Karpas-422 (cell line): ENCODE measurements at regions not wholly inside any gene's neighbourhood (a gene's known extent, or its start where the extent isn't known, plus 50 kb on each side); places are given as distances from the start of the nearest gene placed in this dataset.

Experiments used
- DNase-seq: peaks from one replicate; pipeline ENCODE4 v3.0.0-alpha.2; 2015
- H2AFZ ChIP-seq: fragments of 200-600 bp; sonication (generic); 2 replicates; pipeline ENCODE4 v1.6.1; 2014; ENCODE audit warnings: antibody characterized with exemption, low read length, mixed read lengths
- H3K27ac ChIP-seq: fragments of 200-600 bp; sonication (generic); 2 replicates; pipeline ENCODE4 v1.5.1; 2014; ENCODE audit warnings: mild to moderate bottlenecking, low read length, moderate library complexity
- H3K27me3 ChIP-seq: fragments of 200-600 bp; sonication (generic); 2 replicates; pipeline ENCODE4 v1.6.1; 2014; ENCODE audit warnings: low read length, mixed read lengths
- H3K36me3 ChIP-seq: fragments of 200-600 bp; sonication (generic); 2 replicates; pipeline ENCODE4 v1.6.1; 2014; ENCODE audit warnings: low read length, mixed read lengths; ENCODE audit not compliant: insufficient read depth
- H3K4me1 ChIP-seq: fragments of 200-600 bp; sonication (generic); 2 replicates; pipeline ENCODE4 v1.6.1; 2014; ENCODE audit warnings: mild to moderate bottlenecking, low read length, mixed read lengths
- H3K4me2 ChIP-seq: fragments of 200-600 bp; sonication (generic); 2 replicates; pipeline ENCODE4 v1.6.1; 2014; ENCODE audit warnings: low read length, low read depth, mild to moderate bottlenecking; ENCODE audit not compliant: poor library complexity, severe bottlenecking
- H3K4me3 ChIP-seq: fragments of 200-600 bp; sonication (generic); 2 replicates; pipeline ENCODE4 v1.5.1; 2014; ENCODE audit warnings: mild to moderate bottlenecking, antibody characterized with exemption, low read length, mixed read lengths
- H3K79me2 ChIP-seq: fragments of 200-600 bp; sonication (generic); 2 replicates; pipeline ENCODE4 v1.6.1; 2014; ENCODE audit warnings: mild to moderate bottlenecking, low read length, mixed read lengths
- H3K9ac ChIP-seq: fragments of 200-600 bp; sonication (generic); 2 replicates; pipeline ENCODE4 v1.6.0; 2014; ENCODE audit warnings: low read length
- H3K9me2 ChIP-seq: fragments of 200-600 bp; sonication (generic), shearing (Covaris generic); replicated peaks from 2 replicates; pipeline ENCODE4 v1.6.0; 2014; ENCODE audit warnings: mild to moderate bottlenecking, low read length, moderate library complexity; ENCODE audit not compliant: insufficient read depth
- H3K9me3 ChIP-seq: fragments of 300-700, 200-600 bp; sonication (generic); 2 replicates; pipeline ENCODE4 v1.6.1; 2014; ENCODE audit warnings: low read length, mixed read lengths
- H4K20me1 ChIP-seq: fragments of 200-600 bp; sonication (generic); 2 replicates; pipeline ENCODE4 v1.6.1; 2014; ENCODE audit warnings: mild to moderate bottlenecking, antibody characterized with exemption, low read length, low read depth; ENCODE audit not compliant: insufficient read depth

DNA sequence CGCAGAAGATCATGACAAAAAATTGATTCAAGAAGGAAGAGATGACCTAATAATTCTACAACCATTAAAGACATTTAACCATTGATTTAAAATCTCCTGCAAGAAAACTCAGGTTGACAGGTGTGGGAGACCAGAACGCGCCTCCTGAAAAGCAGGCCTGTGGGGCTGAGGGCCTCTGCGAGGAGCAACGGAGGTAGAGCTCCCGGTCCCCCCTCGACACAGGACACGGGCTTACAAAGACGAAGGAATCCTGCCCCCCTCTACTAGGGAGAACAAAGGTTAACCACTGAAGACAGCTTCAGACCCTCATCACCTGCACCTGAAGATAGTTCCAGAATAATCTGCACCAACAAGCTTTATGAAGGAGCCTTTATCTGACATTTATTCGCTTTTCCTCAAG, 55.9 kb upstream of the INPP5A start:
- peaks cover 35% of the 10 kb centered on the region for H3K4me1 ChIP-seq
- no peak for DNase-seq
- H3K4me3 ChIP-seq, result no peak overlapping the region
- H3K4me2 ChIP-seq, result no peak overlapping the region
- no peaks in the 10 kb centered on the region for H3K9me3 ChIP-seq
- no peak overlapping the region for H2AFZ ChIP-seq
- no peaks in the 10 kb centered on the region for H4K20me1 ChIP-seq
- H3K27ac ChIP-seq, result no peak overlapping the region
- no peaks in the 10 kb centered on the region; the same call in 1 of the 2 replicates for H3K27me3 ChIP-seq
- H3K36me3 ChIP-seq, result no peaks in the 10 kb centered on the region
- H3K9ac ChIP-seq, result no peak overlapping the region
- H3K9me2 ChIP-seq, result no peaks in the 10 kb centered on the region
- no peaks in the 10 kb centered on the region for H3K79me2 ChIP-seq

DNA sequence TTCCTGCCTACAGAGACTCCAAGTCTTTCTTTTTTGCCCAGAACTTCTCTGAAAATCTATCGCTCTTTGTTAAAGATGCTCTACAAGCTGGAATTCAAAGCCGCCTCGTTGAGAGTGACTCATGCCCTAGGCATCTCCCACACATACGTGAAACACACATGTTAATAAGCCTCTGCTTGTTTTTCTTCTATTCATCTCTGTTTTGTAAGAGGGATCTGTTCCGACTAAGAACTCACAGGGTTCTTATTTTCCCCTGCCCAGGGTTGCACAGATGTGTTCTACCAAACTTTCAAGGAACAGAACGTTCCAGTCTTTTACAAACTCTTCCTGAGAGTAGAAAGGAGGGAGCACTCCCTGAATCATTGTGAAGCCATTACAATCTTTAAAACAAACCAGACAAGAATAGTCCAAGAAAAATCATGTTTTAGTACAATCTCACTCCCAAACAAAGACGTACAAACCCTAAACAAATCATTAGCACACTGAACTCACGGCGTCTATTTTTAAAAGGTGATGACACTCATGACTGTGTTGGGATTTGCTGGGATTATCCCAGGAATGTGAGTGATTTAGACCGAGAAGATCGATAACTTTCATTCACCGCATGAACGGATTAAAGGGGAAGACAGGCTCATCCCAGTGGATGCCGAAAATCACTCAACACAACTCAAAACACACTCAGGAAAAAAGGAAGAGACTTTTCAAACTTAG, 55.3 kb upstream of the INPP5A start:
- peaks cover 29% of the 10 kb centered on the region for H3K4me1 ChIP-seq

DNA sequence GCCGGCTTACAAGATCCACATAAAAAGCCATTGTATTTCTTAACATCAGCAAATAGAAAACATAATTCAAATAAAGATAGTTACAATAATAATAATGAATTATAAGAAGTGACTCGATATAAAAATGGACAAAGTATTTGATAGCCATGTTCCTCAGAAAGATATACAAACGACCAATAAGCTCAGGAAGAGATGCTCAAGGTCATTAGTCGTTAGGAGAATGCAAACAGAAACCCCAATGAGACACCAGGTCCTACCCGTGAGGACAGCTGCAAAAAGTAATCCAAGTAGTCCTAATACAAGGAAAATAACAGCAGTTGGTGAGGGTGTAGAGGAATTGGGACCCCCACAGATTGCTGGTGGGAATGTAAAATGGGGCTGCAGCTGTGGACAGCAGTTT, 54.2 kb upstream of the INPP5A start:
- Histone ChIP-seq H2AFZ (no peak overlapping the region), H4K20me1 (no peaks in the 10 kb centered on the region)

More for the DNA sequence above, 55.3 kb upstream of the INPP5A start:
- Histone ChIP-seq H3K4me3 (no peak overlapping the region), H3K9ac (no peak overlapping the region), H4K20me1 (no peaks in the 10 kb centered on the region), H3K36me3 (no peaks in the 10 kb centered on the region), H3K4me2 (no peak overlapping the region), H3K27me3 (no peaks in the 10 kb centered on the region; the same call in 1 of the 2 replicates), H3K9me2 (no peaks in the 10 kb centered on the region), H3K27ac (no peak overlapping the region), H2AFZ (no peak overlapping the region), H3K9me3 (no peaks in the 10 kb centered on the region), H3K79me2 (no peaks in the 10 kb centered on the region)
- DNase-seq, result no peak

DNA sequence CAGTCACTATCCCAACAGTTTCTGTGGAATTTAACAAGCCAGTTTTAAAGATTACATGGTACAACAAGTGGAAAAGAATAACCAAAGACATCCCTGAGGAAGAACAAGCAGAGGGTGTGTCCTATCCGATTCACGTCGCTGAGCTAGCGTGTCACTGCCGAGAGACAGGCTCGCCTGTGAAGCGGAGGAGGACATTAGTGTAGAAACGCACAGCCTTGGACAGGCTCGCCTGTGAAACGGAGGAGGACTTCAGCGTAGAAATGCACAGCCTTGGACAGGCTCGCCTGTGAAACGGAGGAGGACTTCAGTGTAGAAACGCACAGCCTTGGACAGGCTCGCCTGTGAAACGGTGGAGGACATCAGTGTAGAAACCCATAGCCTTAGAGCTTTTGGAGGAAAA, 52.7 kb upstream of the INPP5A start:
- H3K27ac ChIP-seq, result no peak overlapping the region
- H3K4me3 ChIP-seq, result no peak overlapping the region
- no peaks in the 10 kb centered on the region for H3K79me2 ChIP-seq
- H3K27me3 ChIP-seq, result no peaks in the 10 kb centered on the region
- H3K9me3 ChIP-seq, result no peaks in the 10 kb centered on the region
- H4K20me1 ChIP-seq, result no peaks in the 10 kb centered on the region
- no peak overlapping the region for H3K9ac ChIP-seq
- H2AFZ ChIP-seq, result no peak overlapping the region
- H3K9me2 ChIP-seq, result no peaks in the 10 kb centered on the region
- H3K36me3 ChIP-seq, result no peaks in the 10 kb centered on the region
- H3K4me2 ChIP-seq, result no peak overlapping the region
- no peak for DNase-seq
- peaks cover 3% of the 10 kb centered on the region; the same call in 1 of the 2 replicates for H3K4me1 ChIP-seq

More for the DNA sequence above, 54.2 kb upstream of the INPP5A start:
- no peak overlapping the region for H3K27ac ChIP-seq
- peaks cover 18% of the 10 kb centered on the region for H3K4me1 ChIP-seq
- no peaks in the 10 kb centered on the region for H3K9me2 ChIP-seq
- H3K27me3 ChIP-seq, result no peaks in the 10 kb centered on the region; the same call in 1 of the 2 replicates
- no peaks in the 10 kb centered on the region for H3K9me3 ChIP-seq
- H3K79me2 ChIP-seq, result no peaks in the 10 kb centered on the region
- no peak overlapping the region for H3K4me3 ChIP-seq
- DNase-seq, result no peak
- no peak overlapping the region for H3K4me2 ChIP-seq
- H3K36me3 ChIP-seq, result no peaks in the 10 kb centered on the region
- H3K9ac ChIP-seq, result no peak overlapping the region

DNA sequence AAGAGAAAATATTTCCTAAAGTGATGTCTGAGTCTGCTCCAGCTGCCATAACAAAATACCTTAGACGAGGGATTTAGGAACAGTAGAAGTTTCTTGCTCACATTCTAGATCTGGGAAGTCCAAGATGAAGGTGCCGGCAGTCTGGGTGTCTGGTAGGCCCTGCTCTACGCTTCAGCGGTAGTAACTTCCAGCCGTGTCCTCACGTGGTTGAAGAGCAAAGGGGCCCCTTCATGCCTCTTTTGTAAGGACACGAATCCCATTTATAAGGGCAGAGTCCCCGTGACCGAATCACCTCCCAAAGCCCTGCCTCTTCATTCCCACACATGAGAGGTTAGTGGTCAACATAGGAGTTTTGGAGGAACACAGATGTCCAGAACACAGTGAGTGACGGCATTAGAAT, 52.2 kb upstream of the INPP5A start:
- Histone ChIP-seq H3K9ac (no peak overlapping the region), H3K79me2 (no peaks in the 10 kb centered on the region), H3K36me3 (no peaks in the 10 kb centered on the region), H3K27me3 (no peaks in the 10 kb centered on the region), H3K4me3 (no peak overlapping the region), H3K4me1 (no peaks in the 10 kb centered on the region), H3K9me3 (no peaks in the 10 kb centered on the region), H4K20me1 (no peaks in the 10 kb centered on the region), H2AFZ (no peak overlapping the region), H3K4me2 (no peak overlapping the region), H3K9me2 (no peaks in the 10 kb centered on the region), H3K27ac (no peak overlapping the region)
- no peak for DNase-seq

DNA sequence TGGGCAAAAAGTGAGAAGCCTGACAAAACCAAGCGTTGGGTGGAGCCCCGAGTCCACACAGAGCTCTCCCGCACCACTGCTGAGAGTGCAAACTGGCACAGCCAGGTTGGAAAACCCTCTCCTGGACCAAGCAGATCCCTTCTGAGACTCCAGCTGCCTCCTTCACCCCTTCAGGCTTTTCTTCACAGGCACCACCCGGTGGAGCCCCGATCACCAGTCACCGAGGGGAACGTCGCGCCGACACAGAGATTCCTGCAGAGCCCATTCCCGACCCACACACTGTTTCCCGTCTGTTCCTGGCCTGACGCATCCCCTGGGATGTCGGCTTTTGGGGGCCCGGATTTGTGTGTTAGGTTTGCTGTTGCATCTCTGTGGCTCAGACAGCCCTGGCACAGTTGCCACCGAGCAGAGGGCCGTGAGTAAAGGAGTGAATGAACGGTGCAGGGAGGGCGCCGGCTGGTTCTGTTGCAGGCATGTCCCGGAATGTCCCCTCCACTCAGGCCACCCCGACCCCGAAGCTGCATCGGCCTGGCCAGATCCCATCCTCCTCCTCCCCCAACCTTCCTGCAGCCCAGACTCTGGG, 51.0 kb upstream of the INPP5A start:
- no peaks in the 10 kb centered on the region for H3K9me2 ChIP-seq
- no peaks in the 10 kb centered on the region for H3K36me3 ChIP-seq
- H3K4me1 ChIP-seq, result no peaks in the 10 kb centered on the region
- DNase-seq, result no peak
- H2AFZ ChIP-seq, result no peak overlapping the region
- H3K9ac ChIP-seq, result no peak overlapping the region
- no peaks in the 10 kb centered on the region for H3K27me3 ChIP-seq
- H3K9me3 ChIP-seq, result no peaks in the 10 kb centered on the region
- no peak overlapping the region for H3K27ac ChIP-seq
- no peaks in the 10 kb centered on the region for H3K79me2 ChIP-seq
- no peak overlapping the region for H3K4me2 ChIP-seq
- H3K4me3 ChIP-seq, result no peak overlapping the region
- no peaks in the 10 kb centered on the region for H4K20me1 ChIP-seq

DNA sequence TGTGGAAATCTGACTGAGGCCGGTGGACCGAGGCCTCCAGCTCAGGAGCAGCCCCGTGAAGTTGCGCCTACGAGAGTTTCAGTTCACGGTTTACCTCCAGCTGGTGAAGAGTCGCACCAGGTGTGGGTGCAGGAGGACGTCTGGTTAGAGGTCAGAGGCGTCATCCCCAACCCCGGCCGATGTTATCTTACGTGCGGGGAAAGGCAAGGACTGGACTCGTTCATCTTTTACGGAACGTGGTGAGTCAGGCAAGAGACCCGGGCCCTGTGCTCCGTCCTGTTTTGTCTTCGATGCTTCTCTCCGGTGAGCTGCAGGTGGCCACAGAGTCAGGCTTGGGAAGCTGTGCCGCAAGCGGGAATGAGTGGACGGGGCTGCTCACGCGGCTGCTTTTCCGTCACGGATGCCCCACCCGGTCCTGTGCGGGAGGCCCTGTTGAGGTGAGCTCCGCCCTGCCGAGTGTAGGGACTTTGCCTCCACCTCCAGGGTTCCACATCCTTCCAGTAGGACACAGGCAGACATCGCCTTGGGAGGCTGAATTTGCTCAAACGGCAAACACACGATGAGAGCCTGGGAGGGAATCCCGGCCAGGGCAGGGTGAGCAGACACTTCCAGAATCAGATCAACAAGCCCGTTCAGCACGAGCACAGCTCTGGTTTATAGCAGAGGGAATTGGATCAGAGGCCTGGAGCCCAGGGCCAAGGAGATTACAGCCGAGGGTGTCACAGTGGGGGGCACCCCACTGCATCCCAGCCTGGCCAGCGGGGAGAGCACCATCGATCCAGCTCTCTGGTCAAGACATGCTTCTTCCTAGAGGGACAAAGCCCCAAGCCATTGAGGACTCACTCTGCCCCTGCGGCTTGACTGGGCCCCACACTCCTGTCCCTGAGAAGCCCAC, 50.1 kb upstream of the INPP5A start:
- no peaks in the 10 kb centered on the region for H3K4me1 ChIP-seq

More for the DNA sequence above, 50.1 kb upstream of the INPP5A start:
- H3K9me2 ChIP-seq, result no peaks in the 10 kb centered on the region
- no peak overlapping the region for H3K9ac ChIP-seq
- no peaks in the 10 kb centered on the region for H3K9me3 ChIP-seq
- DNase-seq, result no peak
- H3K27ac ChIP-seq, result no peak overlapping the region
- H3K36me3 ChIP-seq, result no peaks in the 10 kb centered on the region
- H3K4me2 ChIP-seq, result no peak overlapping the region
- H3K27me3 ChIP-seq, result no peaks in the 10 kb centered on the region
- no peaks in the 10 kb centered on the region for H4K20me1 ChIP-seq
- H3K4me3 ChIP-seq, result no peak overlapping the region
- H3K79me2 ChIP-seq, result no peaks in the 10 kb centered on the region
- no peak overlapping the region for H2AFZ ChIP-seq
